GM13977 (cell line): ENCODE measurements at regions not wholly inside any gene's neighbourhood (a gene's known extent, or its start where the extent isn't known, plus 50 kb on each side); places are given as distances from the start of the nearest gene placed in this dataset.

Experiments
- DNase-seq: peaks from one replicate; pipeline ENCODE4 v3.0.0; 2012; ENCODE audit warnings: low spot score
- in situ Hi-C: fragments of 300-500 bp; cut with MboI; formaldehyde crosslinking; loops from one replicate; pipeline ENCODE4 v1.12.0; 2022; ENCODE audit warnings: low sequenced_read_pairs, low pct_unique_long_range_greater_than_20kb, mixed read lengths, inconsistent platforms; ENCODE audit not compliant: unreplicated experiment
- TF ChIP-seq, protein P1 (sequence below): IDR thresholded peaks from 2 replicates; pipeline ENCODE4 v1.5.1; 2012; ENCODE audit warnings: mild to moderate bottlenecking, control low read depth; ENCODE audit not compliant: insufficient read depth; ENCODE audit errors: extremely low read depth, missing control alignments

DNA sequence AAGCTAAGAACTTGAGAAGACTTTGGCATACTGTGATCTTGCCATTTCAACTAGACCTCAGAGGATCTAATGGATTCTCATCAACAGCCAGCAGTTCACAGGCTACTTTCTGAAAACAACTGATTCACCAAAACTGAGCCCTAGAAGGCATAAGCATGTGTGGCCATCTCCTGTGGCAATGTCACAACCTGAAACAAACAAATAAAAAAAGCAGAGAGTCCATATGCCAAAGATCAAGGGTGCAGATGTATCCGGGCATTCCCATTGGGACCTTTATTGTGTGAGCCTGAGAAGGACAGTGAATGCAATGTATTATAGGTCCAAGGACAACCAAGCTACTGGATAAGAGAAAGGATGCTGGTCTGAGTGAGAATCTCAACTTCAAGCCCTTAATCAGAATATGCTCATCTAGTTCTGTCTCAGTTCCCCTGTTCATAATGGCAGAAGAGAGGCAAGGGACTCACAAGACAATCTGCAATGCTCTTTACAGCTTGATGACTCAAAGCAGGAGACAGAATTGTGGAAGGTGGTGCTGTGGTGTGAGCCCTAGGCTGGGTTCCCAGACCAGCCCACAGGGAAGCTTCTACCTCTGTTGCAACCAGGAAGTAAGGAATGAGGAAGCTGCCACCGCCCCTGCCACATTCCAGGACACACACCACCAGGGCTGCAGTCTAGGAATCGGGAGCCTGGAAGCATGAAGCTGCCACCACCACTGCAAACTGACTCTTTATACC is 133.7 kb downstream of the RAP2A start:
- TF ChIP-seq, protein P1, sequence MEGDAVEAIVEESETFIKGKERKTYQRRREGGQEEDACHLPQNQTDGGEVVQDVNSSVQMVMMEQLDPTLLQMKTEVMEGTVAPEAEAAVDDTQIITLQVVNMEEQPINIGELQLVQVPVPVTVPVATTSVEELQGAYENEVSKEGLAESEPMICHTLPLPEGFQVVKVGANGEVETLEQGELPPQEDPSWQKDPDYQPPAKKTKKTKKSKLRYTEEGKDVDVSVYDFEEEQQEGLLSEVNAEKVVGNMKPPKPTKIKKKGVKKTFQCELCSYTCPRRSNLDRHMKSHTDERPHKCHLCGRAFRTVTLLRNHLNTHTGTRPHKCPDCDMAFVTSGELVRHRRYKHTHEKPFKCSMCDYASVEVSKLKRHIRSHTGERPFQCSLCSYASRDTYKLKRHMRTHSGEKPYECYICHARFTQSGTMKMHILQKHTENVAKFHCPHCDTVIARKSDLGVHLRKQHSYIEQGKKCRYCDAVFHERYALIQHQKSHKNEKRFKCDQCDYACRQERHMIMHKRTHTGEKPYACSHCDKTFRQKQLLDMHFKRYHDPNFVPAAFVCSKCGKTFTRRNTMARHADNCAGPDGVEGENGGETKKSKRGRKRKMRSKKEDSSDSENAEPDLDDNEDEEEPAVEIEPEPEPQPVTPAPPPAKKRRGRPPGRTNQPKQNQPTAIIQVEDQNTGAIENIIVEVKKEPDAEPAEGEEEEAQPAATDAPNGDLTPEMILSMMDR: no peak
- peak; percentile 23 for DNase-seq
- in situ Hi-C loops: no loop called here

GRCh38 chr13:97568850-97569249 is 134.9 kb downstream of the RAP2A start:
- in situ Hi-C loops: no loop called here
- TF ChIP-seq, protein P1: no peak
- DNase-seq: no peak

- in situ Hi-C loops: no loop called here
- TF ChIP-seq, protein P1: no peak
- DNase-seq: no peak
These were observed 135.9 kb downstream of the RAP2A start for GRCh38 chr13:97569841-97570240.

- TF ChIP-seq, protein P1: no peak
- in situ Hi-C loops: no loop called here
- DNase-seq: no peak
These were observed 136.5 kb downstream of the RAP2A start for GRCh38 chr13:97570442-97570841.

- no peak for DNase-seq
- in situ Hi-C loops: no loop called here
- TF ChIP-seq, protein P1: no peak
These were observed 139.0 kb downstream of the RAP2A start for GRCh38 chr13:97573011-97573410.

DNA sequence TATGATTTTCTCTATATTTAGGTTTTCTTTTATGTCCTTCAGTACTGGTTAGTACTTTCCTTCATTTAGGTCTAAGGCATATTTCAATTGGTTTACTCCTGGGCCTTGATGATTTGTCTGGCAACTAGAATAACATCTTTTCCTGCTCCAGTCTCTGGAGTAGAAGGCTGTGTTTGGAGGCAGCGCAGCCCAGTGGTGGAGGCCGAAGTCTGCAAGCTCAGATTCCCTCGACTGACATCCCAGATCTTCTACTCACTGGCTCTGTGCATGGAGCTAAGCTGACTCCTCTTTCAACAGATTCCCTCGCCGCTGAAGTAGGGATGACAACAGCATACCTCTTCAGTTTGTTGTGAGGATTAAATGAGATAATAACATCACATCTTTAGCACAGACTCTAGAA is 141.0 kb downstream of the RAP2A start:
- in situ Hi-C loops: no loop called here
- DNase-seq: peak; percentile 18
- TF ChIP-seq, protein P1: peak; percentile 59
